ENCODE measurements at regions not wholly inside any gene's neighbourhood (a gene's known extent, or its start where the extent isn't known, plus 50 kb on each side); places are given as distances from the start of the nearest gene placed in this dataset.

DNA sequence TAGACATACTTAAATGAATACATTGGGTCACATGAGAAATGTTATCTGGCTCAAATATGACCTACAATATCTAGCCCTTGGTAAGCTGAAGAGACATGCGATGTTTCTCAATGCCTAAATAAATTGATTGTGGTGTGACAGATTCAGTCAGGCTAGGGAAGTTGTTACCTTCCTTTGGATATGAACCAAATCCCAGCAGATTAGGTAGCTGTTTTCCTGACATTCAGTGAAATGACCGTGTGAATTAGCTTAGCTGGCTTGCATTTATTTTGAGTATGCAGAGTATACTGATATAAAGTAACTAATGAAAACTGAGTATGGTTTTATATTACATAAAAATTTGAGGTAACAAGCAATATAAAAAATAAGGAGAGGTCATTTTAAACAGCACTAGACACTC is 288.2 kb downstream of the GJA1 start:
- ATAC-seq (no peak), FAIRE-seq (no peak), DNase-seq (ENCODE audit: extremely low read depth in 1 of 4, low spot score in 3 of 4) (no peak)
- no peak overlapping the region for H2AFZ ChIP-seq (ENCODE audit: low read depth, low read length)
- H3K9me1 ChIP-seq (ENCODE audit: control insufficient read depth, insufficient read depth, low read length) = no peaks in the 10 kb centered on the region
- H3K27ac ChIP-seq (ENCODE audit: extremely low read depth, low read depth, low read length) = no peak overlapping the region
- intact Hi-C loops (cut with micrococcal nuclease) = no loop called here
- CTCF ChIA-PET (ENCODE audit: low intra/inter-chr PET ratio) = no interaction called here
- TF ChIP-seq ZNF584 (CRISPR knock-in tag; IDR thresholded peaks at IDR 0.05; ENCODE audit: low read depth) = no peak
- H3K4me2 ChIP-seq (ENCODE audit: insufficient read depth, low read length) = no peak overlapping the region
- WGBS (ENCODE audit: insufficient coverage, low coverage, missing lambda C conversion rate) = 3% methylated on average over 2 of the region's 2 CpGs
- H3K4me3 ChIP-seq = no peak overlapping the region
- no peak overlapping the region for H3K9ac ChIP-seq (ENCODE audit: insufficient read depth in 1 of 2, low read depth in 2 of 2, low read length in 2 of 2)
- no peaks in the 10 kb centered on the region for H3K9me3 ChIP-seq (replicated peaks; ENCODE audit: control insufficient read depth, insufficient read depth, low read depth, low read length)
- H4K20me1 ChIP-seq (replicated peaks; ENCODE audit: control insufficient read depth, insufficient read depth, low read length) = no peaks in the 10 kb centered on the region
- no peaks in the 10 kb centered on the region for H3K27me3 ChIP-seq (ENCODE audit: control insufficient read depth in 2 of 2, insufficient read depth in 2 of 2, low read length in 2 of 2)
- no peaks in the 10 kb centered on the region for H3K79me2 ChIP-seq (ENCODE audit: control insufficient read depth, insufficient read depth, low read length)
- BruUV-seq (replicated peaks) = no TSS peak
- no peaks in the 10 kb centered on the region for H3K36me3 ChIP-seq (ENCODE audit: control insufficient read depth, insufficient read depth, low read length)
- POLR2A ChIA-PET = no interaction called here
- H3K4me1 ChIP-seq (replicated peaks in 1 of 2; ENCODE audit: control insufficient read depth in 2 of 2, insufficient read depth in 2 of 2, low read length in 2 of 2) = no peaks in the 10 kb centered on the region
- in situ Hi-C loops (cut with MboI) = no loop called here

DNA sequence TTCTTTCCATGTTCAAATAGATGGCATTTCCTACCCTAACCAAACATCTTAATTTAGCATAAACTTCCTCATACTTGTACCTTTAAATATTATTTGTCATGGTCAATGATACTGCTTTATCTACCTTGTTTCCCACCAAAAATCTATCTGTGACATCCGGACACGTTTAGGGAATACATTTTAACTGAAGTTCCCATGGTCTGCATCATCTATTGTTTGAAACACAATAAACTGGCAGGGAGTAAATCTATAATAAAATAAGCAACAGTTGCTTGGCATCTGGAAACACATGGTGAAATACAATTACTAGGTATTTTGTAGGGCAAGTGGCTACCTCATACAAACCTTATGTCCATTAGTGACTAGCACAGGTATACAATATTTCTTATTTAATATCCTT is 289.1 kb downstream of the GJA1 start:
- no peak overlapping the region for H3K27ac ChIP-seq (ENCODE audit: extremely low read depth, low read depth, low read length)
- CTCF ChIA-PET (ENCODE audit: low intra/inter-chr PET ratio) = no interaction called here
- no peak for DNase-seq (ENCODE audit: extremely low read depth in 1 of 4, low spot score in 3 of 4)
- in situ Hi-C loops (cut with MboI) = no loop called here
- ATAC-seq = no peak
- H3K4me2 ChIP-seq (ENCODE audit: insufficient read depth, low read length) = no peak overlapping the region
- intact Hi-C loops (cut with micrococcal nuclease) = no loop called here
- H3K9me3 ChIP-seq (replicated peaks; ENCODE audit: control insufficient read depth, insufficient read depth, low read depth, low read length) = no peaks in the 10 kb centered on the region
- no peak for TF ChIP-seq TAL1 (IDR thresholded peaks at IDR 0.05)
- TF ChIP-seq CBFB (CRISPR knock-in tag; IDR thresholded peaks at IDR 0.05) = no peak
- no peak for TF ChIP-seq XRCC4 (IDR thresholded peaks at IDR 0.05; ENCODE audit: extremely low read depth, insufficient read depth, insufficient read length)
- TF ChIP-seq, protein P1, sequence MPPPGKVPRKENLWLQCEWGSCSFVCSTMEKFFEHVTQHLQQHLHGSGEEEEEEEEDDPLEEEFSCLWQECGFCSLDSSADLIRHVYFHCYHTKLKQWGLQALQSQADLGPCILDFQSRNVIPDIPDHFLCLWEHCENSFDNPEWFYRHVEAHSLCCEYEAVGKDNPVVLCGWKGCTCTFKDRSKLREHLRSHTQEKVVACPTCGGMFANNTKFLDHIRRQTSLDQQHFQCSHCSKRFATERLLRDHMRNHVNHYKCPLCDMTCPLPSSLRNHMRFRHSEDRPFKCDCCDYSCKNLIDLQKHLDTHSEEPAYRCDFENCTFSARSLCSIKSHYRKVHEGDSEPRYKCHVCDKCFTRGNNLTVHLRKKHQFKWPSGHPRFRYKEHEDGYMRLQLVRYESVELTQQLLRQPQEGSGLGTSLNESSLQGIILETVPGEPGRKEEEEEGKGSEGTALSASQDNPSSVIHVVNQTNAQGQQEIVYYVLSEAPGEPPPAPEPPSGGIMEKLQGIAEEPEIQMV (tag; conservative IDR thresholded peaks at IDR 0.05; ENCODE audit: low read depth) = no peak
- TF ChIP-seq, protein P2, sequence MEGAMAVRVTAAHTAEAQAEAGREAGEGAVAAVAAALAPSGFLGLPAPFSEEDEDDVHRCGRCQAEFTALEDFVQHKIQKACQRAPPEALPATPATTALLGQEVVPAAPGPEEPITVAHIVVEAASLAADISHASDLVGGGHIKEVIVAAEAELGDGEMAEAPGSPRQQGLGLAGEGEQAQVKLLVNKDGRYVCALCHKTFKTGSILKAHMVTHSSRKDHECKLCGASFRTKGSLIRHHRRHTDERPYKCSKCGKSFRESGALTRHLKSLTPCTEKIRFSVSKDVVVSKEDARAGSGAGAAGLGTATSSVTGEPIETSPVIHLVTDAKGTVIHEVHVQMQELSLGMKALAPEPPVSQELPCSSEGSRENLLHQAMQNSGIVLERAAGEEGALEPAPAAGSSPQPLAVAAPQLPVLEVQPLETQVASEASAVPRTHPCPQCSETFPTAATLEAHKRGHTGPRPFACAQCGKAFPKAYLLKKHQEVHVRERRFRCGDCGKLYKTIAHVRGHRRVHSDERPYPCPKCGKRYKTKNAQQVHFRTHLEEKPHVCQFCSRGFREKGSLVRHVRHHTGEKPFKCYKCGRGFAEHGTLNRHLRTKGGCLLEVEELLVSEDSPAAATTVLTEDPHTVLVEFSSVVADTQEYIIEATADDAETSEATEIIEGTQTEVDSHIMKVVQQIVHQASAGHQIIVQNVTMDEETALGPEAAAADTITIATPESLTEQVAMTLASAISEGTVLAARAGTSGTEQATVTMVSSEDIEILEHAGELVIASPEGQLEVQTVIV (CRISPR knock-in tag; IDR thresholded peaks at IDR 0.05; ENCODE audit: borderline replicate concordance) = no peak
- POLR2A ChIA-PET = no interaction called here
- H3K79me2 ChIP-seq (ENCODE audit: control insufficient read depth, insufficient read depth, low read length) = no peaks in the 10 kb centered on the region
- FAIRE-seq = no peak
- H3K4me1 ChIP-seq (replicated peaks in 1 of 2; ENCODE audit: control insufficient read depth in 2 of 2, insufficient read depth in 2 of 2, low read length in 2 of 2) = no peaks in the 10 kb centered on the region
- H3K27me3 ChIP-seq (ENCODE audit: control insufficient read depth in 2 of 2, insufficient read depth in 2 of 2, low read length in 2 of 2) = no peaks in the 10 kb centered on the region
- no peaks in the 10 kb centered on the region for H3K36me3 ChIP-seq (ENCODE audit: control insufficient read depth, insufficient read depth, low read length)
- H4K20me1 ChIP-seq (replicated peaks; ENCODE audit: control insufficient read depth, insufficient read depth, low read length) = no peaks in the 10 kb centered on the region
- BruUV-seq (replicated peaks) = no TSS peak
- 0% methylated on average over 2 of the region's 2 CpGs for WGBS (ENCODE audit: insufficient coverage, low coverage, missing lambda C conversion rate)
- H2AFZ ChIP-seq (ENCODE audit: low read depth, low read length) = no peak overlapping the region
- H3K9ac ChIP-seq (ENCODE audit: insufficient read depth in 1 of 2, low read depth in 2 of 2, low read length in 2 of 2) = no peak overlapping the region
- H3K4me3 ChIP-seq = no peak overlapping the region
- H3K9me1 ChIP-seq (ENCODE audit: control insufficient read depth, insufficient read depth, low read length) = no peaks in the 10 kb centered on the region

Data from K562 (cell line).